ENCODE measurements at regions not wholly inside any gene's neighbourhood (a gene's known extent, or its start where the extent isn't known, plus 50 kb on each side); places are given as distances from the start of the nearest gene placed in this dataset.

DNA sequence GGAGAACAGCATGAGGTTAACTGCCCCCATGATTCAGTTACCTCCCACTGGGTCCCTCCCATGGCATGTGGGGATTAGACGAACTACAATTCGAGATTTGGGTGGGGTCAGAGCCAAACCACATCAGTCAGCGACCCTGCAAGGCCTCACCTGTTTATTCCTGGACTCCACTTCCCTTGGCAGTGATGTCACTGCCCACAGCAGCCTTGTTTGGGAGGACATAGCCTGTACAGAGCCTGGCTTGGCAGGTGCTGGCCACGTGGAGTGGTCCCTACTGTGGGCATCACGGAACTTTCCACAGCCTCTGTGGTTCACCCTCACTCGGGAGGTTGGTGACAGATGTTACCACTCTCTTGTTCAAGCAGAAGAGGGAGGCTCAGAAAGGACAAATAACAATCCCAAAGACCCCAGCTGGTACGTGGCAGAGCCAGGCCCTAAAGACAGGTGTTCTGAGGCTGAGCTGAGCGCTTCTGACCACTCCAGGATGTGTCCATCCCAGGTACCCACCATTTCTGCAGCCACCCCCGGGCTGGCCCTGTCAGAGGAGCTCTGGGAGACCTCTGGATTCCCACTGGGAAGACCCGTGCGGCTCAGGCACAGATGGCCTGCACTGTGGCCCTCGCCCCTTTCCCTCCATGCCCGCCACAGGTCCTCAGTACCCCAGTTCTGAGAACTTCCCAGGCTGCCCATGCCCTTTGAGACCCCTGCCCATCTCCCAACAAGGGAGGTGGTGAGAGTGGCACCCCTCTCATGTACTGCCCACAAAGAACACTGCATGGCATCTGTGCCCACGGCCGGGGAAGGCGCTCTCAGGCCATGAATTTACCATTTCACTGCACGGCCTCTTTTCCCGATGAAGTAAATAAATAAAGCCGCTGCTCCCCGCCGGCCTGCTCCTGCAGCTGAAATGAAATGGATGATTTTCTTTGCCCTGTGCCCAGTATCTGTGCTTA lies 605.8 kb downstream of the TBC1D22A start:
- Histone ChIP-seq H3K27me3 (ENCODE audit: insufficient read depth) (no peaks in the 10 kb centered on the region), H2AFZ (no peak overlapping the region), H3K4me3 (no peak overlapping the region), H3K4me2 (no peak overlapping the region), H3K4me1 (ENCODE audit: insufficient read depth) (no peaks in the 10 kb centered on the region), H4K20me1 (replicated peaks; ENCODE audit: insufficient read depth) (no peaks in the 10 kb centered on the region), H3K27ac (ENCODE audit: low read depth) (no peak overlapping the region), H3K36me3 (ENCODE audit: insufficient read depth) (no peaks in the 10 kb centered on the region), H3K9me2 (ENCODE audit: insufficient read depth) (no peaks in the 10 kb centered on the region), H3F3A (replicated peaks; ENCODE audit: low read depth) (no peaks in the 10 kb centered on the region), H3K79me2 (replicated peaks; ENCODE audit: insufficient read depth) (no peaks in the 10 kb centered on the region)
- no peak overlapping the region for H3K27ac Mint-ChIP-seq
- TF ChIP-seq NANOG (IDR thresholded peaks at IDR 0.05; ENCODE audit: borderline replicate concordance) (no peak), ZNF331 (CRISPR knock-in tag; IDR thresholded peaks at IDR 0.05; ENCODE audit: low read depth) (no peak), ZNF114 (CRISPR knock-in tag; IDR thresholded peaks at IDR 0.05) (no peak), JUNB (IDR thresholded peaks at IDR 0.05; ENCODE audit: unreplicated experiment) (no peak), EZH2 (IDR thresholded peaks at IDR 0.05; ENCODE audit: low read depth, unreplicated experiment) (no peak), CREB1 (CRISPR knock-in tag; IDR thresholded peaks at IDR 0.05; ENCODE audit: low read depth) (no peak)
- TF ChIP-seq, protein P1, sequence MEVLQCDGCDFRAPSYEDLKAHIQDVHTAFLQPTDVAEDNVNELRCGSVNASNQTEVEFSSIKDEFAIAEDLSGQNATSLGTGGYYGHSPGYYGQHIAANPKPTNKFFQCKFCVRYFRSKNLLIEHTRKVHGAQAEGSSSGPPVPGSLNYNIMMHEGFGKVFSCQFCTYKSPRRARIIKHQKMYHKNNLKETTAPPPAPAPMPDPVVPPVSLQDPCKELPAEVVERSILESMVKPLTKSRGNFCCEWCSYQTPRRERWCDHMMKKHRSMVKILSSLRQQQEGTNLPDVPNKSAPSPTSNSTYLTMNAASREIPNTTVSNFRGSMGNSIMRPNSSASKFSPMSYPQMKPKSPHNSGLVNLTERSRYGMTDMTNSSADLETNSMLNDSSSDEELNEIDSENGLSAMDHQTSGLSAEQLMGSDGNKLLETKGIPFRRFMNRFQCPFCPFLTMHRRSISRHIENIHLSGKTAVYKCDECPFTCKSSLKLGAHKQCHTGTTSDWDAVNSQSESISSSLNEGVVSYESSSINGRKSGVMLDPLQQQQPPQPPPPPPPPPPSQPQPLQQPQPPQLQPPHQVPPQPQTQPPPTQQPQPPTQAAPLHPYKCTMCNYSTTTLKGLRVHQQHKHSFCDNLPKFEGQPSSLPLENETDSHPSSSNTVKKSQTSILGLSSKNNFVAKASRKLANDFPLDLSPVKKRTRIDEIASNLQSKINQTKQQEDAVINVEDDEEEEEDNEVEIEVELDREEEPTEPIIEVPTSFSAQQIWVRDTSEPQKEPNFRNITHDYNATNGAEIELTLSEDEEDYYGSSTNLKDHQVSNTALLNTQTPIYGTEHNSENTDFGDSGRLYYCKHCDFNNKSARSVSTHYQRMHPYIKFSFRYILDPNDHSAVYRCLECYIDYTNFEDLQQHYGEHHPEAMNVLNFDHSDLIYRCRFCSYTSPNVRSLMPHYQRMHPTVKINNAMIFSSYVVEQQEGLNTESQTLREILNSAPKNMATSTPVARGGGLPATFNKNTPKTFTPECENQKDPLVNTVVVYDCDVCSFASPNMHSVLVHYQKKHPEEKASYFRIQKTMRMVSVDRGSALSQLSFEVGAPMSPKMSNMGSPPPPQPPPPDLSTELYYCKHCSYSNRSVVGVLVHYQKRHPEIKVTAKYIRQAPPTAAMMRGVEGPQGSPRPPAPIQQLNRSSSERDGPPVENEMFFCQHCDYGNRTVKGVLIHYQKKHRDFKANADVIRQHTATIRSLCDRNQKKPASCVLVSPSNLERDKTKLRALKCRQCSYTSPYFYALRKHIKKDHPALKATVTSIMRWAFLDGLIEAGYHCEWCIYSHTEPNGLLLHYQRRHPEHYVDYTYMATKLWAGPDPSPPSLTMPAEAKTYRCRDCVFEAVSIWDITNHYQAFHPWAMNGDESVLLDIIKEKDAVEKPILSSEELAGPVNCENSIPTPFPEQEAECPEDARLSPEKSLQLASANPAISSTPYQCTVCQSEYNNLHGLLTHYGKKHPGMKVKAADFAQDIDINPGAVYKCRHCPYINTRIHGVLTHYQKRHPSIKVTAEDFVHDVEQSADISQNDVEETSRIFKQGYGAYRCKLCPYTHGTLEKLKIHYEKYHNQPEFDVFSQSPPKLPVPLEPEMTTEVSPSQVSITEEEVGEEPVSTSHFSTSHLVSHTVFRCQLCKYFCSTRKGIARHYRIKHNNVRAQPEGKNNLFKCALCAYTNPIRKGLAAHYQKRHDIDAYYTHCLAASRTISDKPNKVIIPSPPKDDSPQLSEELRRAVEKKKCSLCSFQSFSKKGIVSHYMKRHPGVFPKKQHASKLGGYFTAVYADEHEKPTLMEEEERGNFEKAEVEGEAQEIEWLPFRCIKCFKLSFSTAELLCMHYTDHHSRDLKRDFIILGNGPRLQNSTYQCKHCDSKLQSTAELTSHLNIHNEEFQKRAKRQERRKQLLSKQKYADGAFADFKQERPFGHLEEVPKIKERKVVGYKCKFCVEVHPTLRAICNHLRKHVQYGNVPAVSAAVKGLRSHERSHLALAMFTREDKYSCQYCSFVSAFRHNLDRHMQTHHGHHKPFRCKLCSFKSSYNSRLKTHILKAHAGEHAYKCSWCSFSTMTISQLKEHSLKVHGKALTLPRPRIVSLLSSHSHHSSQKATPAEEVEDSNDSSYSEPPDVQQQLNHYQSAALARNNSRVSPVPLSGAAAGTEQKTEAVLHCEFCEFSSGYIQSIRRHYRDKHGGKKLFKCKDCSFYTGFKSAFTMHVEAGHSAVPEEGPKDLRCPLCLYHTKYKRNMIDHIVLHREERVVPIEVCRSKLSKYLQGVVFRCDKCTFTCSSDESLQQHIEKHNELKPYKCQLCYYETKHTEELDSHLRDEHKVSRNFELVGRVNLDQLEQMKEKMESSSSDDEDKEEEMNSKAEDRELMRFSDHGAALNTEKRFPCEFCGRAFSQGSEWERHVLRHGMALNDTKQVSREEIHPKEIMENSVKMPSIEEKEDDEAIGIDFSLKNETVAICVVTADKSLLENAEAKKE (CRISPR knock-in tag; IDR thresholded peaks at IDR 0.05): no peak
- TF ChIP-seq, protein P2, sequence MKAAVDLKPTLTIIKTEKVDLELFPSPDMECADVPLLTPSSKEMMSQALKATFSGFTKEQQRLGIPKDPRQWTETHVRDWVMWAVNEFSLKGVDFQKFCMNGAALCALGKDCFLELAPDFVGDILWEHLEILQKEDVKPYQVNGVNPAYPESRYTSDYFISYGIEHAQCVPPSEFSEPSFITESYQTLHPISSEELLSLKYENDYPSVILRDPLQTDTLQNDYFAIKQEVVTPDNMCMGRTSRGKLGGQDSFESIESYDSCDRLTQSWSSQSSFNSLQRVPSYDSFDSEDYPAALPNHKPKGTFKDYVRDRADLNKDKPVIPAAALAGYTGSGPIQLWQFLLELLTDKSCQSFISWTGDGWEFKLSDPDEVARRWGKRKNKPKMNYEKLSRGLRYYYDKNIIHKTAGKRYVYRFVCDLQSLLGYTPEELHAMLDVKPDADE (IDR thresholded peaks at IDR 0.05): no peak
- TF ChIP-seq, protein P3, sequence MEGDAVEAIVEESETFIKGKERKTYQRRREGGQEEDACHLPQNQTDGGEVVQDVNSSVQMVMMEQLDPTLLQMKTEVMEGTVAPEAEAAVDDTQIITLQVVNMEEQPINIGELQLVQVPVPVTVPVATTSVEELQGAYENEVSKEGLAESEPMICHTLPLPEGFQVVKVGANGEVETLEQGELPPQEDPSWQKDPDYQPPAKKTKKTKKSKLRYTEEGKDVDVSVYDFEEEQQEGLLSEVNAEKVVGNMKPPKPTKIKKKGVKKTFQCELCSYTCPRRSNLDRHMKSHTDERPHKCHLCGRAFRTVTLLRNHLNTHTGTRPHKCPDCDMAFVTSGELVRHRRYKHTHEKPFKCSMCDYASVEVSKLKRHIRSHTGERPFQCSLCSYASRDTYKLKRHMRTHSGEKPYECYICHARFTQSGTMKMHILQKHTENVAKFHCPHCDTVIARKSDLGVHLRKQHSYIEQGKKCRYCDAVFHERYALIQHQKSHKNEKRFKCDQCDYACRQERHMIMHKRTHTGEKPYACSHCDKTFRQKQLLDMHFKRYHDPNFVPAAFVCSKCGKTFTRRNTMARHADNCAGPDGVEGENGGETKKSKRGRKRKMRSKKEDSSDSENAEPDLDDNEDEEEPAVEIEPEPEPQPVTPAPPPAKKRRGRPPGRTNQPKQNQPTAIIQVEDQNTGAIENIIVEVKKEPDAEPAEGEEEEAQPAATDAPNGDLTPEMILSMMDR (conservative IDR thresholded peaks at IDR 0.05; ENCODE audit: low read depth in 2 of 2): no peak
- TF ChIP-seq, protein P4, sequence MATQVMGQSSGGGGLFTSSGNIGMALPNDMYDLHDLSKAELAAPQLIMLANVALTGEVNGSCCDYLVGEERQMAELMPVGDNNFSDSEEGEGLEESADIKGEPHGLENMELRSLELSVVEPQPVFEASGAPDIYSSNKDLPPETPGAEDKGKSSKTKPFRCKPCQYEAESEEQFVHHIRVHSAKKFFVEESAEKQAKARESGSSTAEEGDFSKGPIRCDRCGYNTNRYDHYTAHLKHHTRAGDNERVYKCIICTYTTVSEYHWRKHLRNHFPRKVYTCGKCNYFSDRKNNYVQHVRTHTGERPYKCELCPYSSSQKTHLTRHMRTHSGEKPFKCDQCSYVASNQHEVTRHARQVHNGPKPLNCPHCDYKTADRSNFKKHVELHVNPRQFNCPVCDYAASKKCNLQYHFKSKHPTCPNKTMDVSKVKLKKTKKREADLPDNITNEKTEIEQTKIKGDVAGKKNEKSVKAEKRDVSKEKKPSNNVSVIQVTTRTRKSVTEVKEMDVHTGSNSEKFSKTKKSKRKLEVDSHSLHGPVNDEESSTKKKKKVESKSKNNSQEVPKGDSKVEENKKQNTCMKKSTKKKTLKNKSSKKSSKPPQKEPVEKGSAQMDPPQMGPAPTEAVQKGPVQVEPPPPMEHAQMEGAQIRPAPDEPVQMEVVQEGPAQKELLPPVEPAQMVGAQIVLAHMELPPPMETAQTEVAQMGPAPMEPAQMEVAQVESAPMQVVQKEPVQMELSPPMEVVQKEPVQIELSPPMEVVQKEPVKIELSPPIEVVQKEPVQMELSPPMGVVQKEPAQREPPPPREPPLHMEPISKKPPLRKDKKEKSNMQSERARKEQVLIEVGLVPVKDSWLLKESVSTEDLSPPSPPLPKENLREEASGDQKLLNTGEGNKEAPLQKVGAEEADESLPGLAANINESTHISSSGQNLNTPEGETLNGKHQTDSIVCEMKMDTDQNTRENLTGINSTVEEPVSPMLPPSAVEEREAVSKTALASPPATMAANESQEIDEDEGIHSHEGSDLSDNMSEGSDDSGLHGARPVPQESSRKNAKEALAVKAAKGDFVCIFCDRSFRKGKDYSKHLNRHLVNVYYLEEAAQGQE (IDR thresholded peaks at IDR 0.05; ENCODE audit: unreplicated experiment): no peak
- peaks cover 98% of the 10 kb centered on the region for H3K9me3 Mint-ChIP-seq
- ATAC-seq (no peak), DNase-seq (ENCODE audit: low spot score) (no peak)
- H3K4me3 Mint-ChIP-seq: no peak overlapping the region
- peaks cover 53% of the 10 kb centered on the region for H3K36me3 Mint-ChIP-seq (ENCODE audit: low read depth)
- H3K27me3 Mint-ChIP-seq (ENCODE audit: insufficient read depth, low read depth, poor library complexity): peaks cover 12% of the 10 kb centered on the region
- no peaks in the 10 kb centered on the region; the same call in 2 of the 3 replicates for H3K4me1 Mint-ChIP-seq

All from GM23338 (cell line).